COR-L47 (cell line): ENCODE measurements at regions not wholly inside any gene's neighbourhood (a gene's known extent, or its start where the extent isn't known, plus 50 kb on each side); places are given as distances from the start of the nearest gene placed in this dataset.
"Not testable (repeated sequence)": the region's sequence is repeated elsewhere in the genome, so short reads cannot be mapped to it uniquely, and the experiment has no call there.

Experiments
- DNase-seq: peaks from one replicate; lab custom pipeline; 2025; lab: John Stamatoyannopoulos, UW

GRCh38 chr6:135722190-135722589 is 129.3 kb upstream of the PDE7B start:
- no peak for DNase-seq

- DNase-seq = no peak
Measured at GRCh38 chr6:135722679-135723078, 128.8 kb upstream of the PDE7B start.

GRCh38 chr6:135728589-135728988 is 122.9 kb upstream of the PDE7B start:
- DNase-seq = no peak

- DNase-seq = no peak
Measured at GRCh38 chr6:135731116-135731515, 120.4 kb upstream of the PDE7B start.

GRCh38 chr6:135736351-135736750 is 115.2 kb upstream of the PDE7B start:
- DNase-seq = not testable (repeated sequence)

GRCh38 chr6:135738636-135739035 is 112.9 kb upstream of the PDE7B start:
- DNase-seq = no peak

GRCh38 chr6:135739288-135739687 is 112.2 kb upstream of the PDE7B start:
- no peak for DNase-seq

GRCh38 chr6:135740580-135740979 is 110.9 kb upstream of the PDE7B start:
- no peak for DNase-seq

GRCh38 chr6:135743476-135743875 is 108.0 kb upstream of the PDE7B start:
- no peak for DNase-seq

- DNase-seq = no peak
Measured at GRCh38 chr6:135748189-135748588, 103.3 kb upstream of the PDE7B start.

GRCh38 chr6:135750081-135750480 is 101.4 kb upstream of the PDE7B start:
- no peak for DNase-seq

- DNase-seq = no peak
Measured at GRCh38 chr6:135753196-135753595, 98.3 kb upstream of the PDE7B start.

- no peak for DNase-seq
Measured at GRCh38 chr6:135759831-135760230, 91.7 kb upstream of the PDE7B start.

GRCh38 chr6:135774006-135774405 is 77.5 kb upstream of the PDE7B start:
- no peak for DNase-seq

GRCh38 chr6:135779213-135779612 is 72.3 kb upstream of the PDE7B start:
- DNase-seq = no peak

GRCh38 chr6:135780326-135780725 is 71.2 kb upstream of the PDE7B start:
- no peak for DNase-seq

- DNase-seq = no peak
Measured at GRCh38 chr6:135782546-135782945, 69.0 kb upstream of the PDE7B start.

GRCh38 chr6:135784507-135784906 is 67.0 kb upstream of the PDE7B start:
- DNase-seq = no peak

- no peak for DNase-seq
Measured at GRCh38 chr6:135789375-135790050, 62.0 kb upstream of the PDE7B start.

- DNase-seq = no peak
Measured at GRCh38 chr6:135791441-135791840, 60.1 kb upstream of the PDE7B start.

GRCh38 chr6:135796643-135797305 is 54.7 kb upstream of the PDE7B start:
- no peak for DNase-seq

- no peak for DNase-seq
Measured at GRCh38 chr6:135797361-135797760, 54.1 kb upstream of the PDE7B start.

GRCh38 chr6:135798751-135799515 is 52.6 kb upstream of the PDE7B start:
- no peak for DNase-seq
